HG03095 (cell line): ENCODE measurements at regions not wholly inside any gene's neighbourhood (a gene's known extent, or its start where the extent isn't known, plus 50 kb on each side); places are given as distances from the start of the nearest gene placed in this dataset.
"Not testable (repeated sequence)": the region's sequence is repeated elsewhere in the genome, so short reads cannot be mapped to it uniquely, and the experiment has no call there.

Experiments used
- ATAC-seq: cut with Tn5 transposase; IDR thresholded peaks from one replicate; pipeline ENCODE4 v1.9.1; 2021; ENCODE audit warnings: moderate library complexity; ENCODE audit not compliant: unreplicated experiment

GRCh38 chr12:90515199-90516175, 439.5 kb downstream of the CCER1 start:
- no peak for ATAC-seq

GRCh38 chr12:90514325-90514724, 440.7 kb downstream of the CCER1 start:
- ATAC-seq, result no peak

GRCh38 chr12:90512518-90512917, 442.5 kb downstream of the CCER1 start:
- ATAC-seq, result no peak

GRCh38 chr12:90510948-90511347, 444.0 kb downstream of the CCER1 start:
- no peak for ATAC-seq

GRCh38 chr12:90504806-90505205, 450.2 kb downstream of the CCER1 start:
- ATAC-seq, result no peak

GRCh38 chr12:90502070-90502469, 452.9 kb downstream of the CCER1 start:
- ATAC-seq, result no peak

GRCh38 chr12:90501412-90501811, 453.6 kb downstream of the CCER1 start:
- no peak for ATAC-seq

GRCh38 chr12:90499795-90500194, 455.2 kb downstream of the CCER1 start:
- no peak for ATAC-seq

- no peak for ATAC-seq
These were observed 456.9 kb downstream of the CCER1 start for GRCh38 chr12:90497923-90498545.

- no peak for ATAC-seq
These were observed 464.6 kb downstream of the CCER1 start for GRCh38 chr12:90490355-90490754.

- no peak for ATAC-seq
These were observed 465.8 kb downstream of the CCER1 start for GRCh38 chr12:90489141-90489540.

- no peak for ATAC-seq
These were observed 469.4 kb downstream of the CCER1 start for GRCh38 chr12:90485560-90485959.

GRCh38 chr12:90484094-90484493, 470.9 kb downstream of the CCER1 start:
- no peak for ATAC-seq

- ATAC-seq, result no peak
These were observed 473.2 kb downstream of the CCER1 start for GRCh38 chr12:90481748-90482147.

- ATAC-seq, result no peak
These were observed 475.7 kb downstream of the CCER1 start for GRCh38 chr12:90479237-90479636.

- no peak for ATAC-seq
These were observed 481.1 kb downstream of the CCER1 start for GRCh38 chr12:90473831-90474230.

- ATAC-seq, result no peak
These were observed 494.3 kb downstream of the CCER1 start for GRCh38 chr12:90460681-90461080.

- ATAC-seq, result no peak
These were observed 498.7 kb downstream of the CCER1 start for GRCh38 chr12:90456248-90456647.

GRCh38 chr12:90455756-90456155, 499.2 kb downstream of the CCER1 start:
- ATAC-seq, result no peak

GRCh38 chr12:90449611-90450010, 505.4 kb downstream of the CCER1 start:
- no peak for ATAC-seq

- not testable (repeated sequence) for ATAC-seq
These were observed 511.5 kb downstream of the CCER1 start for GRCh38 chr12:90443466-90443865.

GRCh38 chr12:90441431-90441830, 513.5 kb downstream of the CCER1 start:
- ATAC-seq, result no peak
